Epithelial cell of proximal tubule (primary cell): ENCODE measurements at regions not wholly inside any gene's neighbourhood (a gene's known extent, or its start where the extent isn't known, plus 50 kb on each side); places are given as distances from the start of the nearest gene placed in this dataset.

ENCODE experiments used
- DNase-seq: peaks from one replicate; pipeline ENCODE4 v3.0.0-alpha.2; 2011; ENCODE audit warnings: low read depth
- H3K4me3 ChIP-seq: 2 replicates; pipeline ENCODE4 v1.5.1; 2011; ENCODE audit warnings: low read depth, mild to moderate bottlenecking, low read length
- TF ChIP-seq, protein P1 (sequence below): conservative IDR thresholded peaks from 2 replicates; pipeline ENCODE4 v1.5.1; 2012; ENCODE audit warnings: low read depth, mild to moderate bottlenecking, low read length

DNA sequence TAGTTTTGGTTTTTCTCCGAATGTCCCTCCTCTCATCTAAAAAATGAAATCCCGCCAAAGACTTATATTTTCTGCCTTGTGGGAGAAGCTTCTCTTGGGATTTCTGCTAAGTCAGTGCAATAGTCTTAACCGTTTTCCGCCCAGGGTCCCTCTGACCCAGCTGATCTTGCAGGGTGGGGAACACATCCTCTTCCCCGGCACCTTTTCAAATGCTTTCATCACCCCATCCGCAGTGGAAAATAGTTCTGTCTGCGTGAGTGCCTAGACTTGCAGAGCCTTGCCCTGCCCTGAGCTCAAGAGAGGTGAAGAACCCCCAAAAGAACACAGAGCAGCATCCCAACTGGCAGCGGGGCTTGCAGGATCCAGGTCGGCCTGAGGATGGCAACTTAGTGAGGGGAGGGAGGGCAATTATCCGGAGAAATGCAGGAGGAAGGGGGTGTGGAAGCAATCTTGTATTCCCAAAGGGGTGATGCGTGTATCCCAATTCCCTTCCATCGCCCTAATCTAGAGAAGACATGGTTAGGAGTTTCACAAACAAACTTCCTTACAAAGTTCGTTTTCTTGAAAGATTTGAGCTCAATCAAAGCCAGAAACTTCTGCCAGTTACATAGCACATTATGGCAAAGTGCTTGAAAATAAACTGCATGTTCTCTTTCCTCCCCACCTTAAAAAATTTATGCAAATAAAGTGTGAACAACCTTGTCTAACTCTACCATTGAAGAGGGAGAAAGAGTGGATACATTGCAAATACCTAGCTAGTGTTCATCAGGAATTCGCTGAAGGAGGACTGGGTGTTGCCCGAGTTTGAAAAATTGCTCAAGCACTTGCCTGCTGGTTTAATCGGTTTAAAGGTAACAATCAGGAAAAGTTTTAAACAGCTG lies 79.9 kb downstream of the NR2F2 start:
- TF ChIP-seq, protein P1, sequence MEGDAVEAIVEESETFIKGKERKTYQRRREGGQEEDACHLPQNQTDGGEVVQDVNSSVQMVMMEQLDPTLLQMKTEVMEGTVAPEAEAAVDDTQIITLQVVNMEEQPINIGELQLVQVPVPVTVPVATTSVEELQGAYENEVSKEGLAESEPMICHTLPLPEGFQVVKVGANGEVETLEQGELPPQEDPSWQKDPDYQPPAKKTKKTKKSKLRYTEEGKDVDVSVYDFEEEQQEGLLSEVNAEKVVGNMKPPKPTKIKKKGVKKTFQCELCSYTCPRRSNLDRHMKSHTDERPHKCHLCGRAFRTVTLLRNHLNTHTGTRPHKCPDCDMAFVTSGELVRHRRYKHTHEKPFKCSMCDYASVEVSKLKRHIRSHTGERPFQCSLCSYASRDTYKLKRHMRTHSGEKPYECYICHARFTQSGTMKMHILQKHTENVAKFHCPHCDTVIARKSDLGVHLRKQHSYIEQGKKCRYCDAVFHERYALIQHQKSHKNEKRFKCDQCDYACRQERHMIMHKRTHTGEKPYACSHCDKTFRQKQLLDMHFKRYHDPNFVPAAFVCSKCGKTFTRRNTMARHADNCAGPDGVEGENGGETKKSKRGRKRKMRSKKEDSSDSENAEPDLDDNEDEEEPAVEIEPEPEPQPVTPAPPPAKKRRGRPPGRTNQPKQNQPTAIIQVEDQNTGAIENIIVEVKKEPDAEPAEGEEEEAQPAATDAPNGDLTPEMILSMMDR: no peak
- no peak for DNase-seq

DNA sequence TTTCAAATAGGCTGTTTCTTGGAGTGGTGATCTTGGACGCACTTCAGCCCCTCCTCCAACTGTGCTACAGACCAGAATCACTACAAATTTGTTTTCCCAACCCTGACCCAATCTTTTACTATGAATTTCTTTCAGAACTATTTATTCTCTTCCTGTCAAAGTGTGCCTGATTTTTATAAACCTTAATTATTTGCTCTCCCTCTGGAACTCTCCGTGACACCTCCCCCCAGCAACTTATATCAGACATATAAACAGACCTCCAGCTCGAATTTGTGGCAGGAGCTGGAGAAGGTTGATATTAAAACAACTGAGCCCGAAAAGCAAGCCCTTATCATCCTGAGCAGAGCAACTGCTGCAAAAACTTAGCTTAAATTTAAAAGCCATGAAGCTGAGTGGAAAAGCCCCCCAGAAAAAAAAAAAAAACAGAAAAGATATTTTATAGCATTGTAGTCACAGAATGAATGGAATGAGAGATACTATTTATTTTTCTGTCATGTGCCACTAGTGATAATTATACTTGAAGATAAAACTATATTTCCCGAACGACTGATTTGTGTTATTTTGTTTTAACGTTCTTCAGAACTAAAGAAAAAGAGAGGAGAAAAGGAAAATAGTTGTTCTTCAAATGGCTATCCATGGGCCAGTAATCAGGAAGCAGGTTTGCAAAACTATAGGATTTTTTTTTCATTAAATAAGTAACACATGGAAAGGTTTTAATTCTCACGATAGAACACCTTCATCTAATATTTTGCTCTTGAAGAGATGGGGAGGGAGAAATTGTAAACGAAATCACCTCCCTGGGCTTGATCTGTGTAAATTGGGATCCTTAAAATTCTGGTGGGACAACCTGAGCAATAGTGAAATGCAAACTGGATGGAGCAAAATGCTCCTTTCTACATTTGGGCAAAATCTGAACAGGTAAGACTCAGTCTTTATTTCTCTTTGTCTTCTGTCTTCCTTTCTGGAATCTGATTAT lies 80.8 kb downstream of the NR2F2 start:
- TF ChIP-seq, protein P1: no peak
- no peak for DNase-seq
- H3K4me3 ChIP-seq: no peak overlapping the region

More for the DNA sequence above, 79.9 kb downstream of the NR2F2 start:
- H3K4me3 ChIP-seq: peak overlapping the region; percentile 59

GRCh38 chr15:96412045-96412905 lies 81.8 kb downstream of the NR2F2 start:
- no peak for DNase-seq
- TF ChIP-seq, protein P1: no peak
- H3K4me3 ChIP-seq: no peak overlapping the region

- no peak overlapping the region for H3K4me3 ChIP-seq
- DNase-seq: no peak
- TF ChIP-seq, protein P1: no peak
Measured at GRCh38 chr15:96412906-96413231, 82.4 kb downstream of the NR2F2 start.

GRCh38 chr15:96413657-96414056 lies 83.2 kb downstream of the NR2F2 start:
- no peak overlapping the region for H3K4me3 ChIP-seq
- TF ChIP-seq, protein P1: no peak
- no peak for DNase-seq

- H3K4me3 ChIP-seq: no peak overlapping the region
- DNase-seq: no peak
- TF ChIP-seq, protein P1: no peak
Measured at GRCh38 chr15:96414875-96415274, 84.4 kb downstream of the NR2F2 start.
